Transverse colon (tissue), 4 donors: ENCODE measurements at regions not wholly inside any gene's neighbourhood (a gene's known extent, or its start where the extent isn't known, plus 50 kb on each side); places are given as distances from the start of the nearest gene placed in this dataset.

ENCODE experiments used
- DNase-seq: peaks from one replicate; pipeline ENCODE4 v3.0.0-alpha.2; 2019
- H3K27ac ChIP-seq, 4 donors: fragments of 200-600 bp; sonication (generic); 2 replicates each; pipeline ENCODE4 v1.5.1; 2016 to 2018; ENCODE audit warnings: inconsistent platforms in 4 of 4
- H3K27me3 ChIP-seq: fragments of 200-600 bp; sonication (generic); 2 replicates; pipeline ENCODE4 v1.5.1; 2017; ENCODE audit warnings: inconsistent platforms
- H3K36me3 ChIP-seq, 4 donors: fragments of 200-600 bp; sonication (generic); 2 replicates each; pipeline ENCODE4 v1.5.1; 2017 to 2019; ENCODE audit warnings: inconsistent platforms in 4 of 4
- H3K4me1 ChIP-seq, 4 donors: fragments of 200-600 bp; sonication (generic); 2 replicates each; pipeline ENCODE4 v1.5.1; 2017 to 2020; ENCODE audit warnings: inconsistent platforms in 4 of 4
- H3K4me3 ChIP-seq, 4 donors: fragments of 200-600 bp; sonication (generic); 1 replicate in 1 of 4; 2 replicates in 3 of 4; pipeline versions ENCODE4 v1.5.1 to v1.6.1; 2017 to 2019; ENCODE audit warnings: inconsistent platforms in 4 of 4
- H3K9me3 ChIP-seq, 2 donors: fragments of 200-600 bp; sonication (generic); 2 replicates each; pipeline ENCODE4 v1.5.1; 2017 to 2019; ENCODE audit warnings: inconsistent platforms in 2 of 2
- CTCF ChIP-seq, 5 experiments: fragments of 200-600 bp in 3 of 5; fragments of 450-650 bp in 2 of 5; sonication (generic) in 3 of 5; IDR thresholded peaks; 1 replicate in 2 of 5; 2 replicates in 3 of 5; pipeline ENCODE4 v1.5.1; 2016 to 2017; ENCODE audit warnings: antibody characterized with exemption in 5 of 5, inconsistent platforms in 3 of 5, mild to moderate bottlenecking in 2 of 5, moderate library complexity in 1 of 5
- EP300 ChIP-seq: sonication (generic); formaldehyde crosslinking; IDR thresholded peaks from one replicate; pipeline ENCODE4 v1.6.1; 2017; ENCODE audit warnings: antibody characterized with exemption, low read depth
- POLR2A ChIP-seq: fragments of 450-650 bp; IDR thresholded peaks from one replicate; pipeline ENCODE4 v1.6.1; 2016; ENCODE audit warnings: antibody characterized with exemption, mild to moderate bottlenecking, moderate library complexity
- POLR2AphosphoS5 ChIP-seq, 3 donors: sonication (generic); formaldehyde crosslinking; IDR thresholded peaks; one replicate each; pipeline ENCODE4 v1.6.1; 2016; ENCODE audit warnings: antibody characterized with exemption in 3 of 3
- WGBS, 2 donors: methylation state at CpG; one replicate each; pipeline ENCODE4 v1.1.5; 2018; ENCODE audit warnings: low coverage in 1 of 2; 5-methylcytosine and 5-hydroxymethylcytosine counted together
- in situ Hi-C, 4 donors: fragments of 200-750 bp; cut with MboI; loops; one replicate each; pipeline versions ENCODE4 v1.15.0 to v1.15.1; 2017; ENCODE audit warnings: low sequenced_read_pairs in 3 of 4, low pct_ligation_motif_present in 1 of 4, low pct_unique_long_range_greater_than_20kb in 1 of 4
- intact Hi-C: fragments of 100-400 bp; cut with DNase I; formaldehyde crosslinking; loops from one replicate; pipeline ENCODE4 v1.15.1; 2023; ENCODE audit warnings: low total_unique reads

DNA sequence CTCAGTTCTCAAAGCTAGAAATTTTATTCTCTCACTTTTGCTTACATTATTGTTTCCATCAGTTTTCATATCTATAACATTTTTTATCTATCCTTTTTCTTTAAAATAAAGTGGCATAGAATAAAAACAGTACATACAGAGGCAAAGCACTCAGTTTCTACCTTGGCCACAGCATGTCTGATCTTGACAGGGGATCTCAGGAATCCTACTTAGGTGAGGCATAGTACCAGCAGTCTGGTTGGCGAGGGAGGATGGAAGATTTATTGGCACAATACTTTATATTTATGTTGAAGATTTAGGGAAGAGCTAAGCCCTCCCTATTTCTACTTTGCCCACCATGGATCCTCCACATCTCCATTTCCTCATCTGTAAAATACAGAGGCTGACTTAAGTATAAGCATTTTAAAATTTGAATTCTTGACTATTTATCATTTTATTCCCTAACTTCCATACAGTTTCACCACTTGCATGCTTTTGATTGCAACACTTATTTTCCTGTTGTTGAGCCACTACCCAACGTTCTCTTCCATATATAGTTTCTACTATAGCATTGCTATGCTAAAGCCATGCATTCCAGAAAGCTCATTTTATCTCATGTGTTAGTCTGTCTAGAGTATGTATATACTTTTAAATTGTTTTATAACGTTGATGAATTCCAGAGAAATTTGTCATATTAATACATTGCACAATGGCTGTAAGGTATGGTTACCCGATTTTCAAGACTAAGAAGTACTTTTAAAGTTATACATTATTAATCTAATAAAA, 506.7 kb downstream of the KCTD12 start:
- DNase-seq: no peak
- intact Hi-C loops: no loop called here
- TF ChIP-seq POLR2A (no peak), CTCF (IDR thresholded peaks at IDR 0.05) (no peak), POLR2AphosphoS5 (IDR thresholded peaks at IDR 0.05) (no peak), EP300 (no peak)

GRCh38 chr13:76378767-76379166, 507.4 kb downstream of the KCTD12 start:
- no peak for TF ChIP-seq POLR2AphosphoS5 (IDR thresholded peaks at IDR 0.05)
- TF ChIP-seq EP300: no peak
- no peak for TF ChIP-seq CTCF (IDR thresholded peaks at IDR 0.05)
- no peak for TF ChIP-seq POLR2A
- no peak for DNase-seq
- no peak overlapping the region for H3K27ac ChIP-seq
- in situ Hi-C loops: no loop called here
- H3K4me3 ChIP-seq: no peak overlapping the region
- 54 to 60% methylated on average over 1 of the region's 1 CpG for WGBS, 2 donors
- peaks cover 0 to 4% (median 0%) of the 10 kb centered on the region in 4 donors for H3K4me1 ChIP-seq
- intact Hi-C loops: no loop called here
- no peaks in the 10 kb centered on the region for H3K36me3 ChIP-seq
- H3K27me3 ChIP-seq: no peaks in the 10 kb centered on the region
- H3K9me3 ChIP-seq: no peaks in the 10 kb centered on the region

More for the DNA sequence above, 506.7 kb downstream of the KCTD12 start:
- Histone ChIP-seq H3K4me3 (no peak overlapping the region), H3K36me3 (no peaks in the 10 kb centered on the region), H3K27me3 (no peaks in the 10 kb centered on the region), H3K4me1 (peaks cover 0 to 8% (median 0%) of the 10 kb centered on the region in 4 donors), H3K27ac (no peak overlapping the region), H3K9me3 (no peaks in the 10 kb centered on the region)
- in situ Hi-C loops: no loop called here
- WGBS, 2 donors: 73 to 76% methylated on average over 4 of the region's 4 CpGs

DNA sequence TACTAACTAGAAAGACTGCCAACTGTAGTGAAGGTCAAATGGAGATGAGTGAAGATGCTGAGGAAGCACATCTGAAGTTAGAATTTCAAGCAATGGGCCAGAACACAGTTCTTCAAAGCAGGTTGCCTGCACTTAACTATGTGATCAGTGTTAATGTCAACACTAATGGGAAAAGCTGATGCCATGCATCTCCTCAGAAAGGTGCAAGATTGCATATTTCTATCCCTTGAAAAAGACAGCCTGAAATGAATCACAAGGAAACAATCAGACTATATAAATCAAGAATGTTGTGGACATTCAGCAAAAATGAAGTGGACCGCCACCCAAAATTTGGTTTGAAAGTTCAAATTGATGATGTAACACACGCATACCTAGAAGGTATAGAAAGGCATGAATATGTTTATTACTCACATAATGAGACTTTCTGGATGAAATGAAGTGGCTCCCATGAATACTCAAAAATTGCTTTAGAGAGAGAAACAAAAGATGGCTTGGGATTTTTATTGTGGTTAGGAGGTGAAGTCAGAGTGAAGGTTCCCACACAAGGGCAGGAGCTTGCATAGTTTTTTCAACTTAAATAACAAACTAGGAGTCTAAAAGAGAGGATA, 522.4 kb downstream of the KCTD12 start:
- Histone ChIP-seq H3K9me3 (no peaks in the 10 kb centered on the region), H3K27ac (no peak overlapping the region), H3K4me1 (no peaks in the 10 kb centered on the region), H3K4me3 (no peak overlapping the region), H3K27me3 (no peaks in the 10 kb centered on the region), H3K36me3 (no peaks in the 10 kb centered on the region)
- TF ChIP-seq POLR2AphosphoS5 (IDR thresholded peaks at IDR 0.05): no peak
- no peak for TF ChIP-seq EP300
- no peak for TF ChIP-seq CTCF (IDR thresholded peaks at IDR 0.05)
- no peak for TF ChIP-seq POLR2A
- no peak for DNase-seq
- intact Hi-C loops: no loop called here
- WGBS, 2 donors: 81 to 92% methylated on average over 2 of the region's 2 CpGs
- in situ Hi-C loops: no loop called here

DNA sequence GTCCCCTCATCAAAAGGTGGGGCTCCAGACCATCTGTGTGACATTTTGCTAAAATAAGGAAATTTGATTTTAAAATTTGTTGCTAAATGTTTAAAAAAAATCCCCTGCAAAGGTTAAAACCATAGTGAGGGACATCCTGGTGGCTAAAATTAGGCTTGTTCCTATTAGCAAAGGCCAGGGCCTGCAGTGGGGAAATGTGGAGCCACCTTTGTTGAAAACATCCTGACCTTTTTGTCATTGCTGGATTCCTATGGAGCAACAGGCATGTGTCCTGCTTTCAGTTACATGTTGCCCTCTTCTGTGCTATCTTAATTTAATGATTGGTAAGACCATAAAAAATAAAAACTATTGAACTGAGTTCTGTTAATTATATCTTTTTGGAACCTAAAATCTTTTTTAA, 524.3 kb downstream of the KCTD12 start:
- Histone ChIP-seq H3K9me3 (no peaks in the 10 kb centered on the region), H3K36me3 (no peaks in the 10 kb centered on the region), H3K4me1 (no peaks in the 10 kb centered on the region), H3K27ac (no peak overlapping the region), H3K27me3 (no peaks in the 10 kb centered on the region), H3K4me3 (no peak overlapping the region)
- DNase-seq: no peak
- TF ChIP-seq CTCF (IDR thresholded peaks at IDR 0.05) (no peak), POLR2AphosphoS5 (IDR thresholded peaks at IDR 0.05) (no peak), POLR2A (no peak), EP300 (no peak)
- intact Hi-C loops: no loop called here
- in situ Hi-C loops: no loop called here
